ENCODE measurements at regions not wholly inside any gene's neighbourhood (a gene's known extent, or its start where the extent isn't known, plus 50 kb on each side); places are given as distances from the start of the nearest gene placed in this dataset.

- TF ChIP-seq ZFX (IDR thresholded peaks at IDR 0.05; ENCODE audit: borderline replicate concordance) (no peak), CTCF (IDR thresholded peaks at IDR 0.05) (no peak)
- no peak overlapping the region for H3K27ac ChIP-seq
Measured at GRCh38 chr12:127178463-127178862, 1088.5 kb upstream of the TMEM132C start.

- no peak for TF ChIP-seq ZFX (IDR thresholded peaks at IDR 0.05; ENCODE audit: borderline replicate concordance)
- no peak overlapping the region for H3K27ac ChIP-seq
Measured at GRCh38 chr12:127179176-127179575, 1087.8 kb upstream of the TMEM132C start.

- TF ChIP-seq ZFX (IDR thresholded peaks at IDR 0.05; ENCODE audit: borderline replicate concordance): no peak
- TF ChIP-seq CTCF (IDR thresholded peaks at IDR 0.05): no peak
- H3K27ac ChIP-seq: no peak overlapping the region
Measured at GRCh38 chr12:127182018-127182417, 1085.0 kb upstream of the TMEM132C start.

- TF ChIP-seq ZFX (IDR thresholded peaks at IDR 0.05; ENCODE audit: borderline replicate concordance) (no peak), CTCF (IDR thresholded peaks at IDR 0.05) (no peak)
- no peak overlapping the region for H3K27ac ChIP-seq
Measured at GRCh38 chr12:127189992-127190391, 1077.0 kb upstream of the TMEM132C start.

- H3K27ac ChIP-seq: no peak overlapping the region
- no peak for TF ChIP-seq CTCF (IDR thresholded peaks at IDR 0.05)
- TF ChIP-seq ZFX (IDR thresholded peaks at IDR 0.05; ENCODE audit: borderline replicate concordance): no peak
Measured at GRCh38 chr12:127191129-127191528, 1075.8 kb upstream of the TMEM132C start.

GRCh38 chr12:127192391-127192790 is 1074.6 kb upstream of the TMEM132C start:
- H3K27ac ChIP-seq: no peak overlapping the region
- TF ChIP-seq ZFX (IDR thresholded peaks at IDR 0.05; ENCODE audit: borderline replicate concordance) (no peak), CTCF (IDR thresholded peaks at IDR 0.05) (no peak)

- H3K27ac ChIP-seq: no peak overlapping the region
- no peak for TF ChIP-seq ZFX (IDR thresholded peaks at IDR 0.05; ENCODE audit: borderline replicate concordance)
- TF ChIP-seq CTCF (IDR thresholded peaks at IDR 0.05): no peak
Measured at GRCh38 chr12:127193341-127193740, 1073.6 kb upstream of the TMEM132C start.

GRCh38 chr12:127194176-127194575 is 1072.8 kb upstream of the TMEM132C start:
- no peak for TF ChIP-seq CTCF (IDR thresholded peaks at IDR 0.05)
- TF ChIP-seq ZFX (IDR thresholded peaks at IDR 0.05; ENCODE audit: borderline replicate concordance): no peak
- no peak overlapping the region for H3K27ac ChIP-seq
